Vagina (tissue), 2 donors: ENCODE measurements at regions not wholly inside any gene's neighbourhood (a gene's known extent, or its start where the extent isn't known, plus 50 kb on each side); places are given as distances from the start of the nearest gene placed in this dataset.

ENCODE experiments used
- POLR2AphosphoS5 ChIP-seq, 2 donors: sonication (generic); formaldehyde crosslinking; IDR thresholded peaks; one replicate each; pipeline ENCODE4 v1.9.0; 2017; ENCODE audit warnings: antibody characterized with exemption in 2 of 2, mild to moderate bottlenecking in 2 of 2, low read depth in 1 of 2; ENCODE audit not compliant: insufficient read depth in 1 of 2
- TF ChIP-seq, protein P1 (sequence below), 3 experiments: fragments of 450-650 bp in 2 of 3; fragments of 200-600 bp in 1 of 3; sonication (generic) in 1 of 3; IDR thresholded peaks; one replicate each; pipeline ENCODE4 v1.5.1; 2017 to 2019; ENCODE audit warnings: antibody characterized with exemption in 3 of 3, mild to moderate bottlenecking in 2 of 3, moderate library complexity in 2 of 3

DNA sequence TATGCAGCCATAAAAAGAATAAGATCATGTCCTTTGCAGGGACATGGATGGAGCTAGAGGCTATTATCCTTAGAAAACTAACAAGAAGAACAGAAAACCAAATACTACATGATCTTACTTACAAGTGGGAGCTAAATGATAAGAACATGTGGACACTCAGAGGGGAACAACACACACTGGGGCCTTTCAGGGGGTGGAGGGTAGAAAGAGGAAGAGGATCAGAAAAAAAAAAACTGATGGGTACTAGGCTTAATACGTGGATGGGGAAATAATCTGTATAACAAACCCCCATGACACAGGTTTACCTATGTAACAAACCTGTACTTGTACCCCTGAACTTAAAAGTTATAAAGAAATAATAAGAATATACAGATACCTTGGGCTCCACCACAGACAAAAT is 514.2 kb downstream of the ARL4A start:
- TF ChIP-seq, protein P1, sequence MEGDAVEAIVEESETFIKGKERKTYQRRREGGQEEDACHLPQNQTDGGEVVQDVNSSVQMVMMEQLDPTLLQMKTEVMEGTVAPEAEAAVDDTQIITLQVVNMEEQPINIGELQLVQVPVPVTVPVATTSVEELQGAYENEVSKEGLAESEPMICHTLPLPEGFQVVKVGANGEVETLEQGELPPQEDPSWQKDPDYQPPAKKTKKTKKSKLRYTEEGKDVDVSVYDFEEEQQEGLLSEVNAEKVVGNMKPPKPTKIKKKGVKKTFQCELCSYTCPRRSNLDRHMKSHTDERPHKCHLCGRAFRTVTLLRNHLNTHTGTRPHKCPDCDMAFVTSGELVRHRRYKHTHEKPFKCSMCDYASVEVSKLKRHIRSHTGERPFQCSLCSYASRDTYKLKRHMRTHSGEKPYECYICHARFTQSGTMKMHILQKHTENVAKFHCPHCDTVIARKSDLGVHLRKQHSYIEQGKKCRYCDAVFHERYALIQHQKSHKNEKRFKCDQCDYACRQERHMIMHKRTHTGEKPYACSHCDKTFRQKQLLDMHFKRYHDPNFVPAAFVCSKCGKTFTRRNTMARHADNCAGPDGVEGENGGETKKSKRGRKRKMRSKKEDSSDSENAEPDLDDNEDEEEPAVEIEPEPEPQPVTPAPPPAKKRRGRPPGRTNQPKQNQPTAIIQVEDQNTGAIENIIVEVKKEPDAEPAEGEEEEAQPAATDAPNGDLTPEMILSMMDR (IDR thresholded peaks at IDR 0.05) = no peak
- no peak for TF ChIP-seq POLR2AphosphoS5 (IDR thresholded peaks at IDR 0.05; ENCODE audit: insufficient read depth in 1 of 2, low read depth in 1 of 2)
